Activated CD4-positive, alpha-beta T cell treated with anti-CD3 and anti-CD28 coated beads, Interleukin-2, amount 50 U/mL, for 48 hours (primary cell): ENCODE measurements at regions not wholly inside any gene's neighbourhood (a gene's known extent, or its start where the extent isn't known, plus 50 kb on each side); places are given as distances from the start of the nearest gene placed in this dataset.
"Not testable (repeated sequence)": the region's sequence is repeated elsewhere in the genome, so short reads cannot be mapped to it uniquely, and the experiment has no call there.

ENCODE experiments used
- DNase-seq, 2 experiments: peaks; one replicate each; pipeline ENCODE4 v3.0.0-alpha.2; 2020

DNA sequence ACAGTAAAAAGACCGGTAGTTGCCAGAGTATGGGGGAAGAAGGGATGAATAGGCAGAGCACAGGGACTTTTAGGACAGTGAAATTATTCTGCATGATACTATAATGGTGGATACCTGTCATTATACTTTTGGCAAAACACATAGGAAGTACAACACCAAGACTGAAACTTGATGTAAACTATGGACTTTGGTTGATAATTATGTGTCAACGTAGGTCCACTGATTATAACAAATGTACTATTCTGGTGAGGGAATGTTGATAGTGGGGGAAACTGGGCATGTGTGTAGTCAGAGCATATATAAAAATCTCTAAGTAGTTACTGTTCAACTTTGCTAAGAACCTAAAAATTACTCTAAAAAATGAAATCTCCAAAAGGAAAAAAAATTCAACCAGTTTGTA is 629.7 kb downstream of the CCDC85A start:
- DNase-seq, result no peak

DNA sequence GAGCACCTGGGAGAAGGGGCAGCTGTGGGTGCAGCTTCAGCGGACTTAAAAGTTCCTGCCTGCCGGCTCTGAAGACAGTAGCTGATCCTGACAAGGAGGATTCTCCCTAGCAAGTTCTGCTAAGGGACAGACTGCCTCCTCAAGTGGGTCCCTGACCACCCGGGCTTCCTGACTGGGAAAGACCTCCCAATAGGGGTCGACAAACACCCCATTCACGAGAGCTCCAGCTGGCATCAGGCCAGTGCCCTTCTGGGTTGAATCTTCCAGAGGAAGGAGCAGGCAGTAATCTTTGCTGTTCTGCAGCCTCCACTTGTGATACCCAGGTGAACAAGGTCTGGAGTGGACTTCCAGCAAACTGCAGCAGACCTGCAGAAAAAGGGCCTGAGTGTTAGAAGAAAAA is 632.9 kb downstream of the CCDC85A start:
- DNase-seq, result no peak

DNA sequence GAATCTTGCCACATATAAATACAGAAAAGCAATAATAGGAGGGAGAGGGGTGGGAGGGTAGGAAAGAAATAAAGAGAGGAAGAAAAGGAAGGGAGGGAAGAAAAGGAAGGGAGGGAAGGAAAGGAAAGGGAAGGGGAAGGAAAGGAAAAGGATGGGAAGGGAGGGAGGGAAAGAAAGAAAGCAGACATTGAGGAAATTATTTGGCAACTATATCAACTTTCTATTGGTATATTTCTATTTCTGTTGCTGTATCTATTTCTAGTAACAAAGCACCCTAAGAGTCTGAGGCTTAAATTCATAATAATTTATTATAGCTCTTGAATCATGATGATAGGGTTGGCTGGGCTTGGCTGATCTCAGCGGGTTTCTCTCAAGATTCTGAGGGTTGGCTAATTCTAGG is 648.0 kb downstream of the CCDC85A start:
- DNase-seq, result no peak

DNA sequence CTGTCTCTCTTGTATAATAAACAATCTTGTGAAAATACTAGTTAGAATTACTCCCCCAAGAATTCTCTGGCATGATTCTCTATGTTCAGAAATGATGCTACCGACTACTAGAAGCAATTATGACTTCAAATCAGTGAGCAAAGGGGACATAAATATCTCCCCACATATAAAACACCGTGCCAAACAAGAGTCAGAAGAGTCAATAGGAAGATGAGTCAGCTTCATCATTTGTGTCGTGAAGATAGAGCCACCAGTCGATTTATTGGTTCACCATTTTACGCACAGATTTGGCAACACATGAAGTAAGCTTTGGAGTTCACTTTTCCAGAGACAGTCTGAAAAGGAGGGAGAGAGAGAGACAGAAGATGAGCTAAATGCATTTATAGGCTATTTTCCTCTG is 650.9 kb downstream of the CCDC85A start:
- DNase-seq, result no peak

DNA sequence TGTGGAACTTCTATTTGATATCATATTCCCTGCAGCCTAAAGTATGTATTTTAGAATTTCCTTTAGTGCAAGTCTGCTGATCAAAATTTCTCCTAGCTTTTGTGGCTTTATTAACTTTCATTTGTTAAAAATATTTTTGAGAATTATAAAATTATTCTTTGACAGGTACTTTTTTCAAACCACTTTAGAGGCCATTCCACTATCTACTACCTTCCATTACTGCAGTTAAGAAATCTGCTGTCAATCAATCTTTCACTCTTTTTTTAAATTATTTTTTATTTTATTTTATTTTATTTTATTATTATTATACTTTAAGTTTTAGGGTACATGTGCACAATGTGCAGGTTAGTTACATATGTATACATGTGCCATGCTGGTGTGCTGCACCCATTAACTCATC is 656.2 kb downstream of the CCDC85A start:
- DNase-seq, result not testable (repeated sequence)

DNA sequence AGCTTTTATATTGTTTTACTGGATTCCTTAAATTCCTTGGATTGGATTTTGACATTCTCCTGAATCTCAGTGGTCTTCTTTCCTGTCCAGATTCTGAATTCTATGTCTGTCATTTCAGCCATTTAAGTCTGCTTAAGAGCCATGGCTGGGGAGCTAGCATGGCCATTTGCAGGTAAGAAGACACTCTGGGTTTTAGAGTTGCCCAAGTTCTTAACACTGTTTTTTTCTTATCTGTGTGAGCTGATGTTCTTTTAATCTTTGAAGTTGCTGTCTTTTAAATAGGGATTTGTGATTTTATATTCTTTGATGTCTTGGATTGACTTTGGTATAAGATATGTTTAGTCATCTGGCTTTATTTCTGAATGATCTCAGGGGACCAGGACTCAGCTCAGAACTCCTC is 677.2 kb downstream of the CCDC85A start:
- DNase-seq, result no peak

DNA sequence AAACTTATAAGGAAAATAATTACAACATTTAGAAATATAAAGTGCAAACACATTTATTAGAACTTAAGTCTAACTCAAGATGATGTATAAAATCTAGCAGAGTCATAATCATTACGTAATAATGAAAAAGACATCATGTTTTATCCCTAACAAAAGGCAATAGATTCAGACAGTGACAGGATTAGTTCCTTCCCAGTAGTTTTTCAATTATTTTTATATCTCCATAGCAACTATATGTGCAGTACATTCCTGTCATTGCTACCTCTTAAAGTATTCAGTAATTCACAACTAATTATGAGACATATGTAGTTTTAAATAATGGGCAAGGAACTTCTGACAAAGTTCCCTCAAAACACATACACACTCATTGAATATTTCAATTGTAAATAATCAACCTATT is 687.9 kb downstream of the CCDC85A start:
- DNase-seq, result no peak

DNA sequence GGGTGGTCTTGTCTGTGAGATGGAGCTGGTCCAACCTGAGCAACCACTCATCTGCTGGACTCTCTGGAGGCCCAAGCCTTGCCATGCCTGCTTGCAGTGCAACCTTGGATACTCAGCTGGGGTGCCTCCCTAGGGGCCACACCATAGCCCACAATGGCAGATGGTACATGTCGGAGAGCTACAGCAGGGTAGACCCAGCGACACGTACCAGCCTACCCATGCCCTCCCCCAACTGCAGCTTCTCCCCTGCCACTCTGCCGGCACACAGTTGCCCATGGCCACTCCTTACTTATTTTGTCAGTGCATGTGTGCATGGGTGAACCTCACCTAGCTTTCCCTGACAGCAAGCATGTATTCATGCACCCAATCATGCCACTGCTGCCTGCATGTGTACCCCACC is 690.9 kb downstream of the CCDC85A start:
- DNase-seq, result no peak

DNA sequence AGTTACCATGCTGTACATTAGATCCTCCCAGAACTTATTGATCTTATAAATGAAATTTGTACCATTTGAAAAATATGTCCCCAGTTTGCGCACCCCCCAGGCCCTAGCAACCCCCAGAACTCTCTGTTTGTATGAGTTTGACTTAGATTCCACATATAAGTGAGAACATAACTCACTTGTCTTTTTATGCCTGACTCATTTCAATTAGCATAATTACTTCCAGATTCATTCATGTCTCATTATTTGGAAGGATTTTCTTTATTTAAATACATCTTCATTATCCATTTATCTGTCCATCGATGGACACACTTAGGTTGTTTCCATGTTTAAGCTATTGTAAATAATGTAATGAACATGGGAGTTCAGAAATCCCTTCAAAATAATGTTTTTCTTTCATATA is 705.9 kb downstream of the CCDC85A start:
- DNase-seq, result no peak

DNA sequence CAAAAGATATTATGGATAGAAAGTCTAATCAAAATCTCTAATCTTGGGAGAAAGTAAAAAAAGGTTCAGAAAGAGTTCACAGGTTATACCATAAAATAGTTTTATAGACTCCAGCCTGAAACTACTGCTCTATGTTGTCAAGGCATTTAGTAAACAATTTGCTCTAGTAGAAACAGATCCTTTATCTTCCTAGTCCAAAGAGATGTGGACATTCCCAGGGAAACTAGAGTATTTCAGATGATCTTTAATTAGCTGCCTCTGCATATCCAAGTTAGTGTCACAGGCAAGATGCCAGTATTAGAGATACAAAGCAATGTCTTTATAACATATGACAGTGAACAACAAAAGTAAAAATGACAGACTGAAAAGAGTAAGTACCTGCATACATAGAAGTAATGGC is 708.6 kb downstream of the CCDC85A start:
- DNase-seq, result no peak

DNA sequence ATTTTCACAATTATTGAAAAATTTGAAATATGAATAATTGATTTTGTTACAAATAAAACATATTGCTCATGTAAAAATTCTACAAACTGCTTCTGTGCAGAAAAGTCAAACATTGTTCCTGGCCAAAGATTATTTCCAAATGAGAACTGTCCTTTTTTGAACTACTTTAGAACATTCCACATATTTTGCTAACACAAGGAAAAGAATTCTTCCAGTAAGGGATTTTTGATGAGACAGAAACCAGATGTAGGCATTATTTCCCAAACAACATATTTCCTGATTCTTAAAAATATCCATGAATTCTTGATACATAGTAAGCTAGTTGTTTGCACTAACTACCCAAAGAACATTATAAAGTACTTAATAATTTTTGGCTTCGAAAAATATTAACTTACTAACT is 715.2 kb downstream of the CCDC85A start:
- no peak for DNase-seq

DNA sequence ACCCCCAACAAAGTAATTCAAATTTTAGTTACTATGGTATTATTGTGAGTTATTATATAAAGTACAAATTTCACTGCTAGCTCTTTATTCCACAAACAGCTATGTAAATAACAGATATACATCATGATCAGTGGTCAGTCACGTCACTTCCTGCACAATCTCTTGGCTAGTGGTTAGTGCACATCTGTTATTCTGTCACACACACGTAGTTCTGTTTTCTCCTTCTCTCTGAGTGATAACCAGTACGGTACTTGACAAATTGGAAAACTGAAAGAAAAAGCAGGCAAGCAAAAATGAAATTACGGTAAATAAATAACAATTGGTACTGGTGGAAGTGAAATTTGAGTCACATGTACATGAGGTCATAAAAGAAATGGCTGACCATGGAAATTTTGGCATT is 728.7 kb downstream of the CCDC85A start:
- DNase-seq, result no peak

DNA sequence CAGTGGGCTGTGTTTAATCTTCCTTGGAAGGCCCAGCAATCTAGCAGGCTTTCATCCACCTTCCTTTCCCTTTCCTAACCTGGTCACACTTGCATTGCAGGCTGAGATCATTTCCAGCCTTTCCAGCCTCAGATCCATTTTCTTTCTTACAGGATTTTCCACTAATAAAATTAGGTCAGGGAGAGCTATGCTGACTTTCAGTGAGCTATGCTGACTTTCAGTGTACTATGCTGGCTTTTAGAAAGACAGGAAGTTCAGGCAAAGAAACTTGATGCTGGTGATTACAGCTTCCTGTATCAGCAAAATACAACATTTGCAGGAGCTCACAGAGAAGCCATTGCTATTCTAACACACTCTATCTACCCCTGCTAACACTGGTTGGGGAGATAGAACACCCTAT is 735.0 kb downstream of the CCDC85A start:
- DNase-seq, result no peak

DNA sequence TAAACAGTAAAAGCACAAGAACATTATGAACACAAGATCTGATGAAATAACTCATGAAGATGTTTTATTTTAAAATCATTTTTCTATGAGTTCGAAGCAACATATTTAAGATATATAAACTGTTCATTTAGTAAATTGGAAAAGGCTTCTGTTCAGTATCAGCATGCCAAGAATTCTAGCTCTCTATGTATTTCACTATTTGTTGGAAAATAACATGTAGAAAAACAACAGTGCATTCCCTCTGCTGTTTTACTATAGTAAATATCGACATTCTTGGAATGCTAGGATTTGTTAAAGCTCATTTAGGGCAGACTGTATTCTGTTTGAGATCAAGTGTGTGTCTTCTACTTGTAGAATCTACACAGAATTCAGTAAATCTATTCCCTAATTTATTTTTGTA is 750.2 kb downstream of the CCDC85A start:
- no peak for DNase-seq

DNA sequence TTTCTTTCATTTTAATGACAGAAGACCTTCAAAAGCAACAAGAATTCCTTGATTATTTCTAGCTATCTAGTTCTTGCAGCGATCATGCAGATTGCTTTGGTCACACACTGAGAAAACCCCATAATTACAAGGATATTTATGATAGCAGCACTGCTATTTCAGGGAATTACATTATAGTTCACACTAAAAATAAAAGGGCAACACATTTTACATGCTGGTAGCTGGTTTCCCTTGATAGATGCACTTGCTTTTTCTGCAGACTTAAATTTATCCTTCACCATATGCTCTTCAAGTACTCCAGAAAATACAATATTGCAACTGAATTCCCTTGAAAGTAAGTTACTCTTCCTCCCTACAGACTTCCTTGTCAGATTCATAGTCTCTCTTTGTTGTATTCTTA is 751.1 kb downstream of the CCDC85A start:
- DNase-seq, result no peak

DNA sequence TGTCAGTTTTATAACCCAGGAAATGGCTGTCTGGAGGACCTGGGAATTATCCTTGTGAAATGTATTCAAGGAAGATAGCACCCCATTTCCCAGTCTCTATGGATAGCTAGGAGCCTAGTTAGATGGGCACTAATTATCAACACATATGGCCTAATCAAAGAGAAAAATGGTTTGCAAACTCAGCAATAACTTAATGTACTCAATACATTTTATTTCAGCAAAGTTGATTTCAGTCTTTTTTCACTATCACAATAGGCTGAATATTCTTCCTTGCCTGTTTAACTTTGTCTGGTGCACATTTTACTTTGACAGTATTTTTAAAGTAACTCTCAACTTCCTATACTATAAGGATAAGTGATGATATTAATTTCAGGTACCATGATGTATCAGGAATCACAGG is 756.3 kb downstream of the CCDC85A start:
- DNase-seq, result no peak

DNA sequence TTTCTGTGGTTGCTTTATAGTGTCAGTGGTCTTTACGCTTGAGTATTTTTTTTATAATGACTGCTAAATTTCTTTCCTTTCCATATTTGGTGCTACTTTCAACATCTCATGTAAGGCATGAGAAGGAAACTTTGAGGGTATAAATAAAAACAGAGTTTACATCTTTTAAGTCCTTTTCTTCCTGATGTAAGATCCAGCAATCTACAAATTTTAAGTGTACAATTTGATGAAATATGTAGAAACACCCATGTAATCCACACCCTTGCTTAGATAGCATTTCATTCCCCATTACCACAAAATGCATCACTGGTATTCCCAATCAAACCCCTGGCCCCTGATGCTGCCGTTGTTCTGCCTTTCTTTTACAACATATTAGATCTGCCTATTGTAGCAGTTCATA is 769.1 kb downstream of the CCDC85A start:
- no peak for DNase-seq

DNA sequence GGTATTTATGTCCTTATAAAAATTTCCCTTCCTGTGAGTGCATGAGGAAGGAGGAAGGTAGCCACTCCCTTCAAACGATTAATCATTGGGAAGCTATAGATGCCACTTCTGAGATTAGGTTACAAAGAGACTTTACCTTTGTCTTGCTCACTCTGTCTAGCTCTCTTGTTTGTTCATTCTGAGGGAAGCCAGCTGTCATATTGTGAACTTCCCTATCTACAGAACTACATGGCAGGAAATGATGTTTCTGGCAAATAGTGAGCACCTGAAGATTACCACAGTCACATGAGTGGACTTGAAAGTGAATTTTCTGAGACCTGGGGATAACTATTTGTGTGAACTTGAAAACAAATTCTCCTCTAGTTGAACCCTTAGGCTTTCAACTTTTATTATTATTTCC is 776.8 kb downstream of the CCDC85A start:
- no peak for DNase-seq

DNA sequence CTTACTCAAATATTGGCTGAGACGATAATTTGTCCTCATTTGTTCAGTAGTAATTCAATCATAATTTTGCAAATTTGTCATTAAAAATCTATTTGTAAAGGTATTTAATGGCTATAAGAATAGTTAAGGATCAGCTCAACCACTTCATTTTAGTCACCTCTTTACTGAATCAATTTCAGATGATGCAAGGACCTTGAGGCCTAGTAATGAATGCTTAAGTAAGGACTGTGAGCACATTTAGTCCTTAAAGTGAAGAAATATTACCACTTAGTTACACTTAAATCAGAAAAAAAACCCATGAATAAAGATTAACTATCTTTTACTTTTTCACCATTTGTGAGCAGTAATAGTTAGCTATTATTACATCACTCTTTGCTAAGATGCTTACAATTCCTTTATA is 778.9 kb downstream of the CCDC85A start:
- no peak for DNase-seq

DNA sequence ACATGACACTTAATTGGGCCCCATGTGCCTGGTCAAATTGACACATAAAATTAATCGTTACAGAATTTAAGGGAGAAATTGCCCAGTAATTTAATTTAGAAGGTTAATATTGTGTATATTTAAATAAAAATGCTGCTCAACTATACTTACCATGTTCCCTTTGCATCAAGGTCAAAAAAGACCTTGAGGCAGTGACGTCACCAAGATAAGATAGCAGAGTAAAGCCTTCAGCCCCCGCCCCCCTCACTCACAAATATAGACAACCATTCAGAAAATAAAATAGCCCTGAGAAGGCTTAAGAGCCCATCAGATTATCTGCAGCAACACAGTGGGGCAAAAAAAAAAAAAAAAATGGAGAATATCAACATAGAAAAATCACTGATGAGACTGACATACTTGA is 785.7 kb downstream of the CCDC85A start:
- DNase-seq, result no peak

DNA sequence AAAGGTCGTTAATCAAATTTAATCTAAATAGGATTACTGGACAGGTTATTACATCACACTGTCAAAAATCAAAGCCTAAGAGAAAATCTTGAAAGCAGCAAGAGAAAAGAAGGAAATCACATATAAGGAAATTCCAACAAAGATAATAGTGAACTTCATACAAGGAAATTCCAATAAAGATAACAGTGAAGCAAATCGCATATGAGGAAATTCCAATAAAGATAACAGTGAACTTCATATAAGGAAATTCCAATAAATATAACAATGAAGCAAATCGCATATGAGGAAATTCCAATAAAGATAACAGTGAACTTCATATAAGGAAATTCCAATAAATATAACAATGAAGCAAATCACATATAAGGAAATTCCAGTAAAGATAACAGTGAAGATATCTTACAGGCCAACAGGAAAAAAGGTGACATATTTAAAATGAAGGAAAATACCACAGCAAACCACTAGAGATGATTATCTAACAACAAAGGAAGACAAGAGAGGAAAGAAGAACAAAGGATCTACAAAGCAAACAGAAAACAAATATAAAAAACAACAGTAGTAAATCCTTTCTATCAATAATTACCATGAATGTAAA is 787.7 kb downstream of the CCDC85A start:
- no peak for DNase-seq

DNA sequence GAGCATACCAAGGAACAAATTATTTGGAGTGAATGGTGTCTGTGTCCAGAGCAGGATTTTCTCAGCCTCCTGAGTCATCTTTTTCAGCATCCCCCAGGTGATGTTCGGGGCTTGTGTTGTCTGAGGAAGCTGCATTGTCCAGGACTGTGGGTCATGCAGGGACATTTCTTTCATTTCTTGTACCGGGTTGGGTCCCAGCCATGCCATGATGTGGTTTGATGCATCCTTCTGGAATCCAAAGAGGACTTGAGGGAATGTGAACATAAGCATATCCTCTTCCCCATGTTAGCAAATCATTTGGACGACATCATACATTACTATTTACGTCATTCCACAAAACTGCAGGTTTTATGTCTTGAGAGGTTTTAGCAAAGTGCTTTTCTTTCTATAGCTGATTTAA is 797.8 kb downstream of the CCDC85A start:
- DNase-seq, result no peak

DNA sequence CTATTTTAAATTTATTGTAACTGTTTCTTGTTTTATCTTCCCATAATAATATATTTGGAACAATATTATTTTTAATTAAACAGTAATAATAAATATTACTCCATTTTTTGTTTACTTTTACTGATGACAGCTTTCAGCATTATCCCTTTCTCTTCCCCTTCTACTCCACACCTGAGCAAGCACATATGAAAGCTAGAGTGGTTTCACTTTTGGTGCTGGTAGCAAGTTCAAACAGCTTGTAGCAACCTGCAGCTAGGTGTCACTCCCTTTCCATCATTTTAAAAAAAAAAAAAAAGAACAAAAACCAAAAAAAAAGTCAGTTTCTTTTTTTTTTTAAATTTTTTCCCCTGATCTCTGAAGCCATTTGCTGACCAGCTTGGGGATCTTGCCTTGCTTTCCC is 801.8 kb downstream of the CCDC85A start:
- no peak for DNase-seq

DNA sequence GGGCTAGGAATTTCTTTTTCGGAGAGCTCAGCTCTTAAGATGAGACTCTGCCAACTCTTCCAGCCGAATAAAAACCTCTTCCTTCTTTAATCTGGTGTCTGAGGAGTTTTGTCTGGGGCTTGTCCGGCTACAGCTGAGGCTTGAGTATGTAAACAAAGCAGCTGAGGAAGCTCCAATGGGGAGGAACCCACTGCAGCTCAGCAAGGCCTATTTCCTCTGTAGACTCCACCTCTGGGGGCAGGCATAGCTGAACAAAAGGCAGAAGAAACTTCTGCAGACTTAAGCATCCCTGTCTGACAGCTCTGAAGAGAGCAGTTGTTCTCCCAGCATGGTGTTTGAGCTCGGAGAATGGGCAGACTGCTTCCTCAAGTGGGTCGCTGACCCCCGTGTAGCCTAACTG is 838.7 kb downstream of the CCDC85A start:
- no peak for DNase-seq

DNA sequence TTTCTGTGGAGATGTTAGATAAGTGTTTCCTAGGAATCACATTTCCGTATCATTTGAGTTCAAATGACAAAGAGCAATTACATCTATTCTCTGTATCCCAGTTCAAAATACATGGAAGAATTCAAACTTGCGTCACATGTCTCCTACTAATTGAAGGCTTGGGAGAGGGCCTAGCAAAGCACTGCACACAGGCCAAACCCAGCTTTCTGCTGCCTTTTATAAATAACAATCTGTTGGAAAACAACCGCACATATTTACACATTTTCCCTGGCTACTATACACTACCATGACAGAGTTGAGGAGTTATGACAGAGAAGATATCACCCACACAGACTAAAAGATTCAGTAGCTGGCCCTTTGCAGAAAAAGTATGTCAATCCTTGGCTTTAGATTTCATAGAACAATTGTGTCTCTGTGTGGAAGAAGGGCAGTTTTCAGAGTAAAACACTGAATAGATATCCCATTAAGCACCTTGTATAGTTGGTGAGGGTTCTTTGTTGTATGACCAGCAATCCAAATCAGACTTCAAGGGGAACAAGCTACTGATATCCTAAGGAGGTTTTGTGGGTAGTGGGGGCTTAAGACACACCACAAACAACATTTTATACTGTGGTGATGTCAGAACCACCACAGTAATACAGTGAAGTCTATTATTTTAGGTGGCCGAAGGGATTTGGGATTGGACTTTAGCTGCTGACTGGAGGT is 861.3 kb downstream of the CCDC85A start:
- DNase-seq, result no peak
